A549 (cell line): ENCODE measurements at regions not wholly inside any gene's neighbourhood (a gene's known extent, or its start where the extent isn't known, plus 50 kb on each side); places are given as distances from the start of the nearest gene placed in this dataset.

Experiments used
- CTCF ChIP-seq: fragments of >200 bp; sonication (Bioruptor Twin); formaldehyde crosslinking; IDR thresholded peaks from 3 replicates; pipeline ENCODE4 v1.5.1; 2016
- KDM1A ChIP-seq: fragments of 200-600 bp; sonication (generic); IDR thresholded peaks from 2 replicates; pipeline ENCODE4 v1.6.1; 2016; ENCODE audit warnings: low read depth, mild to moderate bottlenecking

- no peak for TF ChIP-seq CTCF
- TF ChIP-seq KDM1A, result no peak
Measured at GRCh38 chr5:103772248-103772647, 209.7 kb upstream of the NUDT12 start.
